NCI-H345 treated with DMSO at 0.1 percent for 48 hours (cell line): ENCODE measurements at regions not wholly inside any gene's neighbourhood (a gene's known extent, or its start where the extent isn't known, plus 50 kb on each side); places are given as distances from the start of the nearest gene placed in this dataset.

Source experiments
- DNase-seq: peaks from one replicate; lab custom pipeline; 2025; ENCODE audit not compliant: unreplicated experiment; lab: John Stamatoyannopoulos, UW

GRCh38 chr2:52765735-52766134, 1001.9 kb upstream of the CHAC2 start:
- no peak for DNase-seq

DNA sequence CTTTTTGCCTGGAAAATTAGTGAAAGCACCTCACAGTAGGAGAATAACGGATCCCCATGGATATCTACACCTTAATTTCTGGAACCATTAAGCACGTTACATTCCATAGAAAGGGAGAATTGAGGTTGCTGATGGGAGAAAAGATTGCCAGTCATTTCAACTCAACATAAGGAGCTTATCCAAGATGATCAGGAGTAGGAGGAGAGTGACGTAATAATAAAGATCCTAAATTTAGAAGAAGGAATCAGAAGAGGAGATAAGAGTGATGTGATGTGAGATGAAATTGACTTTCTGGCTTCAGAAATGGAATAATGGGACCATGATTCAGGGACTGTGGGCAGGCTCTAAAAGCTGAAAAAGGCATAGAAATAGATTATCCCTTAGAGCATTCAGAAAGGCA, 1017.8 kb upstream of the CHAC2 start:
- no peak for DNase-seq

DNA sequence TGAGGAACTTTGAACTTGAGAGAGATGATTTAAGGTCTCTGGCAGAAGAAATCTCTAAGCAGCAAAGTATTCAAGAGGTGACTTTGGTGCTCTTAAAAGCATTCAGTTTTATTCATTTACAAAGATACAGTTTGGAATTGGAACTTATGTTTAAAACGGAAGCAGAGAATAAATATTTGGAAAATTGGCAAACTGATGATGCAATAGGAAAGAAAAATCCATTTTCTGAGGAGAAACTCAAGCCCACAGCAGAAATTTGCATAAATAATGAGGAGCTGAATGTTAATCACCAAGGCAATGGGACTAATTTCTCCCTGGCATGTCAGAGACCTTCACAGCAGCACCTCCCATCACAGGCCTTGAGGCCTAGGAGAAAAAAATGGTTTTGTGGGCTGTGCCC, 1022.5 kb upstream of the CHAC2 start:
- no peak for DNase-seq

DNA sequence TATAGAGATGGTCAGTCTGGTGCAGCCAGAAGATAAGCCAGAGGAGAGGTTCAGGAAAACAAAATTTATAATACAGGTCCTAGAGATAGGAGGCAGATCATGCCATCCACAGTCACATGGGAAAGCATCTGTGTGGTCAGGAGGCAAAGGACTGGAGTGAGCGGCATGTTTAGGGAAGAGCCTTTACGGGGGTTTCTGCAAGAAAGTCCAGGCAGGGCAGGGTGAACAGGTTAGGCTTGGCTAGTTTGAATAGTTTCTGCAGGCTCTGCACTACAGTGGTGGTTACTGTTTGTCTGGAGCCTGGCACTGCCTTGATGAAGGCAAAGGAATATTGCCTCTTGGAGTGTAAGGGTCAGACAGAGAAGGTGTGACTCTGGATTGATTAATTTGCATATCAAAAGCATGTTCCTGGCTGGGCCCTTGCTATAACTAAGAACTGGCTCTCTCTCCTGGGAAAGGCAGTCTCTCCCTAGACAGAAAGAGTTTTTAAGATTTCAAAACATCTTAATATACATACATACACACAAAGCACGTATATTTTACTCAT, 1034.7 kb upstream of the CHAC2 start:
- no peak for DNase-seq

DNA sequence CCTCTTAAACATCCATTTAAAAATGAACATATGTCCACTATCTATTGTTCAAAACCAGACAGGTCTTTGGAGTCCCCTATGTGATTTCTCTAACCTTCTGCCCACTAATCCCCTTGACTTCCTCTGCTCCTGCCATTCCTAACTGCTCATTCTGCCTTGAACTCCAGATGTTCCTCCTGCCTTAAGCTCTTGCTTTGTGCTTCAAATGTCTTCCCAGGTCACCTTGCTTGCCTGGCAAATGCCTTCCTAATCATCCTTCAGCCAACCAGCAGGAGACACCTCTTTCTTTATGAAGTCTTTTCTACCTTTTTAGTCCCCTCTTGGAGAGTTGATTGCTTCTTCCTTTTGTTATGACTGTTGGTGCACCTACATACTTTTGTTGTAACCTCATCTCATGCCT, 1043.0 kb upstream of the CHAC2 start:
- DNase-seq = no peak

- DNase-seq = no peak
These were observed 1049.8 kb upstream of the CHAC2 start for GRCh38 chr2:52717836-52718235.

DNA sequence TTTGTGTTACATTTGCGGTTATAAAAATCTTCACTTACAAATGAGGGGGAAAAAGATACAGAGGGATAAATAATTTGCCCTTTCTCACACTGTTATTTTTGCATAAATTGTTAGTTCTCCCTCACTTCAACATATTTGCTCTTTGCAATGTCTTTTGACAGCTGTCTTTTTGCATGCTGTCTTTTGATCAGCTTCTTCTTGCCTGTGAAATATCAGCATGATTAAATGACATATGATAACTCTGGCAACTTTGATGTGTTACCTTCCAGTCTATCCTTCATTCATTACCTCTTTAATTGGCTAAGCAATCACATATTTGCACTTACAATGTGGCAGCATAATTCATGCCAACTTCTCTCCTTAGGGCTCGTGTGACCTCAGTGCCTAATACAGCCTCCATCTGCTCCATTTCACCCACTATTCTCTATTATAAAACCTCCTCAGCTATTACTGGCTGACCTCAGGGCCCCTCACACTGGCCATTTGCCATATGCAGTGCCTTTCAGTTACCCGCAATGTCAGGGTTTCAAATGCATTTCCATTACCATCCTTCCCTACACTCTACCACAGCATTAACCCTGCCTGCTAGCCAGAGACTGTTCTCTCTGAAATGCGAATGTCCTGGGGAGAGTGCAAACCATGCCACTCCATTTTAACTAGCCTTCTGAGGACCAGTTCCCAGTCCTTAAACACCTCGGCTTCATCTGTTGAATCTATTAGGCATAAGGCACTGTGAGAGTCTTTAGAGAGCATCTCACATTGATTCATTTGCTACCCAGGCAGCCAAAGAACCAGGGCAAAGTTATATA, 1056.6 kb upstream of the CHAC2 start:
- DNase-seq = no peak

DNA sequence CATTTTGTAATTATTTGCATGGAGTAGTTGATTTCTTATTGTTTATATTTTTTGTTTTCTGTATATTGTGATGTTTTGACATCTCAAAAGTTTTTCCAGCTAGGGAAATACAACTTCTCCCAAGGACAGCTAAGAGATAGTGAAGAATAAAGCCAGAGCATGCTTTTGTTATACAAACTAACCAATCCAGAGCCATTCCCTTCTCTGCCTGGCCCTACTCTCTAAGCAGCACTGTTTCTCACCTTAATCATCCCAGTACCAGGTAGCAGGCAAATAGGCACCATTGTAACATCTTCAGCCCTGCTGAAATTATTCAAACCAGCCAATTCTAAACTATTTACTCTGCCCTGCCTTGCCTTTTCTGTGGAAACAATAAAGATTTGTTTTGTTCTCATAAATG, 1063.4 kb upstream of the CHAC2 start:
- no peak for DNase-seq

GRCh38 chr2:52703004-52703403, 1064.6 kb upstream of the CHAC2 start:
- no peak for DNase-seq

GRCh38 chr2:52698408-52698807, 1069.2 kb upstream of the CHAC2 start:
- no peak for DNase-seq

- DNase-seq = no peak
These were observed 1069.9 kb upstream of the CHAC2 start for GRCh38 chr2:52697690-52698089.

- no peak for DNase-seq
These were observed 1071.9 kb upstream of the CHAC2 start for GRCh38 chr2:52695731-52696130.

DNA sequence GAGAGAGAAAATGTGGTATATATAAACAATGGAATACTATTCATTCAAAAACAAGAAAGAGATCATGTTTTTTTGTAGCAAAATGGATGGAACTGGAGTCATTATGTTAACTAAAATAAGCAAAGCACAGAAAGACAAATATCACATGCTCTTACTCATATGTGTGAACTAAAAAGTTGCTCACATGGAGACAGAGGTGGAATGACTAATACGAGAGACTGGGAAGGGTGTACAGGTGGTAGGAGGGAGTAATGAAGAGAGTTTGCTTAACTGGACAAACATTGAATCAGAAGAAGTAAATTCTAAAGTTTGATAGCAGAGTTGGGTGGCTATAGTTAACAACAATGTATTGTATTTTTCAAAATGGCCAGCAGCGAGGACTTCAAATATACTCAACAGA, 1080.7 kb upstream of the CHAC2 start:
- DNase-seq = no peak

DNA sequence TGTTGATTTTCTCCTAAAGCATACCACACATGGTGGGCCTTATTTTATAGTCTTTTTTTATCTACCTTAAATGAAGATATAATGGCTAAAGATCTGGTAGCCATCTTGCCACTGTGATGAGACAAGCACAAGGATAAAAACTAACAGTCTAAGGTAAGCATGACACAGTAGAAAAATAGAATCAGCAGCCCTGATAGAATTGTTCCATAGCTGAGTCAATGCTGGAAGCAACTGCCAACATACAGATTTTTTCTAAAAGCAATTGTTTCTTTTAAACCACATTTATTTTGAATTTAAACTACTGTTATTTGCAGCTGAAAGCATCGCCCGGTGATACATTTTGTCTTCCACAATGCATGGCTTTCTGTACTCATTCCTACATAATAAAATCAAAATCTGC, 1091.5 kb upstream of the CHAC2 start:
- DNase-seq = no peak

- DNase-seq = no peak
These were observed 1098.9 kb upstream of the CHAC2 start for GRCh38 chr2:52668724-52669123.

GRCh38 chr2:52659546-52659945, 1108.1 kb upstream of the CHAC2 start:
- DNase-seq = no peak

GRCh38 chr2:52658598-52658997, 1109.0 kb upstream of the CHAC2 start:
- DNase-seq = no peak

DNA sequence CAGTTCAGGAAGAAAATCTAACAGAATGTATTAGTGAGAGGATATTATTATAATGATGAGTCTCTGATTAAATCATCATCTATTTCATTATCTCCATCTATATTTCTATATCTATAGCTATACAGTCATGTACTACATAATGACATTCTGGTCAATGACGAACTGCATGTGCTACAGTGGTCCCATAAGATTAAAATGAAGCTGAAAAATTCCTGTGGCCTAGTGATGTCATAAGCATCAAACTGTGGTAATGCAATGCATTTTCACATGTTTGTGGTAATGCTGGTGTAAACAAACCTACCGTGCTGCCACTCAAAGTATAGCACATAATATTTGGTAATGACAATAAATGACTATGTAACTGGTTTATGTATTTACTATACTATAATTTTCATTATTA, 1127.9 kb upstream of the CHAC2 start:
- no peak for DNase-seq

GRCh38 chr2:52632543-52632942, 1135.1 kb upstream of the CHAC2 start:
- DNase-seq = no peak

GRCh38 chr2:52629944-52630343, 1137.7 kb upstream of the CHAC2 start:
- no peak for DNase-seq

DNA sequence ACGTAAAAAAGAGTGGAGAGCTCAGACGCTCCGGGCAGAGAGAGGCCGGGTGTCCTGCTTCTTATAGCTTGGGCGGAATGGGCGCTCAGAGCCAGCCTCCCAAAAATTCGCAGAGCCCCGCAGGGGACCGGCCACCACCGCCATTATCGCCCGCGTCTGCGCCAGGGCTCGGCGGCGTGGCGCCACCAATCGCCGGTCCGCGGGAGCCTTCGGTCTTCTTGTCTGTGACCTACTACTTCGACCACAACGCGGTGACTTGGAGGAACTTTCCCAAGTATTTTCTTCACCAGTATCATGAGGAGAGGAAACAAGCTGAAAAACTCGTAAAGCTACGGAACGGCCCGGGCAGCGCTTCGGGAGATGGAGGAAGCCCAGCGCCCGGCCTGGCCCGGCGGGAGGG, 1138.1 kb upstream of the CHAC2 start:
- no peak for DNase-seq

- no peak for DNase-seq
These were observed 1145.3 kb upstream of the CHAC2 start for GRCh38 chr2:52622266-52622665.

GRCh38 chr2:52613064-52613463, 1154.5 kb upstream of the CHAC2 start:
- DNase-seq = no peak
